ENCODE measurements at regions not wholly inside any gene's neighbourhood (a gene's known extent, or its start where the extent isn't known, plus 50 kb on each side); places are given as distances from the start of the nearest gene placed in this dataset.

DNA sequence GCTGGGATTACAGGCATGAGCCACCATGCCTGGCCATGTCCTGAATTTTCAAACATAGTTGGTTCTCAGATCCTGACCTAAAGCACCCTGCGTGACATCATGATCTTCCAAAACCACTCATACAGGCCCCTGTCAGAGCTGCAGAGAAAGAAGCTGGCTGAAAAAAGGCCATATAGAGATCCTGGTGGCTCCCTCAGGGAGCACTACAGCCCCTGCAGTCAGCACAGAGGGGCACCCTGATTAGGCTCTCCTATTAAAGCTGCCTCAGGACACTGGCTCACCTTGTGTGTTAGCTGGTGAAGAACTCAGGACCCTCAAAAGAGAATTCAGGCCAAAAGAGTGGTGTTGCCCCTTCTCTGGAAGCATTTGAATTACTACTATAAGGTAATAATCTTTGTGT is 249.7 kb upstream of the MCTP2 start:
- ChIA-PET SMC1A (ENCODE audit: uncharacterized antibody, unreplicated experiment) (interaction anchor here (0.6 kb wide), 1 partner anchor 522 kb away, joined by 3 read pairs; no protein-coding TSS in a partner anchor), POLR2A (no interaction called here), RAD21 (ENCODE audit: unreplicated experiment) (no interaction called here), CTCF (interaction anchor here (0.6 to 0.7 kb wide), 2 partner anchors 138 to 905 kb away, joined by 3 read pairs; no protein-coding TSS in a partner anchor)
- Histone ChIP-seq H2AFZ (ENCODE audit: control insufficient read depth, low read depth, low read length) (no peak overlapping the region), H3K4me1 (ENCODE audit: control insufficient read depth, insufficient read depth, low read length) (no peaks in the 10 kb centered on the region), H3K4me3 (no peak overlapping the region), H3K9ac (ENCODE audit: control insufficient read depth, insufficient read depth, low read length) (no peak overlapping the region), H3K4me2 (ENCODE audit: control insufficient read depth, insufficient read depth) (no peak overlapping the region), H3K36me3 (ENCODE audit: control insufficient read depth in 2 of 2, insufficient read depth in 2 of 2, low read length in 1 of 2) (no peaks in the 10 kb centered on the region), H3K79me2 (ENCODE audit: control insufficient read depth, insufficient read depth, low read length) (no peaks in the 10 kb centered on the region), H3K27ac (ENCODE audit: control insufficient read depth, insufficient read depth) (no peak overlapping the region), H3K27me3 (replicated peaks in 1 of 2; ENCODE audit: control insufficient read depth in 2 of 2, insufficient read depth in 2 of 2, low read length in 1 of 2) (no peaks in the 10 kb centered on the region), H4K20me1 (ENCODE audit: control insufficient read depth, insufficient read depth) (no peaks in the 10 kb centered on the region), H3K9me3 (replicated peaks; ENCODE audit: control insufficient read depth, insufficient read depth, low read length) (no peaks in the 10 kb centered on the region)
- FAIRE-seq (no peak), DNase-seq (ENCODE audit: low read depth, low spot score) (no peak), ATAC-seq (no peak)
- BruUV-seq (replicated peaks): no TSS peak
- WGBS (ENCODE audit: insufficient coverage, insufficient replicate concordance, low lambda C conversion rate, missing lambda C conversion rate): 0% methylated on average over 1 of the region's 1 CpG
- TF ChIP-seq BACH1 (IDR thresholded peaks at IDR 0.05; ENCODE audit: borderline replicate concordance) (no peak), EED (IDR thresholded peaks at IDR 0.05; ENCODE audit: low read depth) (no peak), MXI1 (IDR thresholded peaks at IDR 0.05; ENCODE audit: low read depth, low read length) (no peak), RB1 (IDR thresholded peaks at IDR 0.05; ENCODE audit: borderline replicate concordance) (no peak), NFYA (IDR thresholded peaks at IDR 0.05; ENCODE audit: borderline replicate concordance, low read depth, low read length) (no peak), CHD1 (IDR thresholded peaks at IDR 0.05; ENCODE audit: low read depth, low read length) (no peak), ASH2L (IDR thresholded peaks at IDR 0.05; ENCODE audit: borderline replicate concordance, low read depth) (no peak), SUPT20H (IDR thresholded peaks at IDR 0.05; ENCODE audit: borderline replicate concordance, control insufficient read depth, low read depth, low read length) (no peak), RFX5 (IDR thresholded peaks at IDR 0.05; ENCODE audit: low read depth, low read length) (no peak), SMC3 (IDR thresholded peaks at IDR 0.05; ENCODE audit: borderline replicate concordance, low read length) (no peak), NFYB (IDR thresholded peaks at IDR 0.05; ENCODE audit: insufficient read depth, low read depth, low read length) (no peak), NFIC (IDR thresholded peaks at IDR 0.05; ENCODE audit: low read depth, low read length) (no peak), RCOR1 (conservative IDR thresholded peaks at IDR 0.05; ENCODE audit: low read depth, low read length) (no peak), TCF12 (IDR thresholded peaks at IDR 0.05; ENCODE audit: low read depth, low read length) (no peak), GATAD2B (conservative IDR thresholded peaks at IDR 0.05; ENCODE audit: low read depth) (no peak), MEF2B (IDR thresholded peaks at IDR 0.05; ENCODE audit: partially characterized antibody, poor library complexity, severe bottlenecking) (no peak)
- TF ChIP-seq, protein P1, sequence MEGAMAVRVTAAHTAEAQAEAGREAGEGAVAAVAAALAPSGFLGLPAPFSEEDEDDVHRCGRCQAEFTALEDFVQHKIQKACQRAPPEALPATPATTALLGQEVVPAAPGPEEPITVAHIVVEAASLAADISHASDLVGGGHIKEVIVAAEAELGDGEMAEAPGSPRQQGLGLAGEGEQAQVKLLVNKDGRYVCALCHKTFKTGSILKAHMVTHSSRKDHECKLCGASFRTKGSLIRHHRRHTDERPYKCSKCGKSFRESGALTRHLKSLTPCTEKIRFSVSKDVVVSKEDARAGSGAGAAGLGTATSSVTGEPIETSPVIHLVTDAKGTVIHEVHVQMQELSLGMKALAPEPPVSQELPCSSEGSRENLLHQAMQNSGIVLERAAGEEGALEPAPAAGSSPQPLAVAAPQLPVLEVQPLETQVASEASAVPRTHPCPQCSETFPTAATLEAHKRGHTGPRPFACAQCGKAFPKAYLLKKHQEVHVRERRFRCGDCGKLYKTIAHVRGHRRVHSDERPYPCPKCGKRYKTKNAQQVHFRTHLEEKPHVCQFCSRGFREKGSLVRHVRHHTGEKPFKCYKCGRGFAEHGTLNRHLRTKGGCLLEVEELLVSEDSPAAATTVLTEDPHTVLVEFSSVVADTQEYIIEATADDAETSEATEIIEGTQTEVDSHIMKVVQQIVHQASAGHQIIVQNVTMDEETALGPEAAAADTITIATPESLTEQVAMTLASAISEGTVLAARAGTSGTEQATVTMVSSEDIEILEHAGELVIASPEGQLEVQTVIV (IDR thresholded peaks at IDR 0.05; ENCODE audit: borderline replicate concordance, partially characterized antibody): no peak
- TF ChIP-seq, protein P2, sequence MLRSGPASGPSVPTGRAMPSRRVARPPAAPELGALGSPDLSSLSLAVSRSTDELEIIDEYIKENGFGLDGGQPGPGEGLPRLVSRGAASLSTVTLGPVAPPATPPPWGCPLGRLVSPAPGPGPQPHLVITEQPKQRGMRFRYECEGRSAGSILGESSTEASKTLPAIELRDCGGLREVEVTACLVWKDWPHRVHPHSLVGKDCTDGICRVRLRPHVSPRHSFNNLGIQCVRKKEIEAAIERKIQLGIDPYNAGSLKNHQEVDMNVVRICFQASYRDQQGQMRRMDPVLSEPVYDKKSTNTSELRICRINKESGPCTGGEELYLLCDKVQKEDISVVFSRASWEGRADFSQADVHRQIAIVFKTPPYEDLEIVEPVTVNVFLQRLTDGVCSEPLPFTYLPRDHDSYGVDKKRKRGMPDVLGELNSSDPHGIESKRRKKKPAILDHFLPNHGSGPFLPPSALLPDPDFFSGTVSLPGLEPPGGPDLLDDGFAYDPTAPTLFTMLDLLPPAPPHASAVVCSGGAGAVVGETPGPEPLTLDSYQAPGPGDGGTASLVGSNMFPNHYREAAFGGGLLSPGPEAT (IDR thresholded peaks at IDR 0.05; ENCODE audit: low read depth): no peak
- in situ Hi-C loops (cut with MboI) (no loop called here), intact Hi-C loops (cut with micrococcal nuclease; ENCODE audit: unreplicated experiment) (no loop called here)

Data from GM12878 (cell line).